GM12878 (cell line): ENCODE measurements at regions not wholly inside any gene's neighbourhood (a gene's known extent, or its start where the extent isn't known, plus 50 kb on each side); places are given as distances from the start of the nearest gene placed in this dataset.

Experiments used
- ATAC-seq: fragments of 200-7000 bp; cut with Tn5 transposase; 3 replicates; pipeline ENCODE4 v1.9.1; 2020; ENCODE audit warnings: mild to moderate bottlenecking, moderate library complexity
- BruUV-seq: library from RNA; stranded (reverse); fragments of 400-500 nt; replicated peaks from 2 replicates; lab custom pipeline; 2021; lab: Mats Ljungman, UMichigan
- CTCF ChIA-PET: fragments of 300-600 bp; sonication (Branson Sonifier 250); formaldehyde crosslinking; extraction: SDS; loops from one replicate; lab custom pipeline; 2021; ENCODE audit warnings: inconsistent platforms; lab: Yijun Ruan, JAX
- POLR2A ChIA-PET: fragments of 350-600 bp; formaldehyde crosslinking; extraction: SDS; loops from one replicate; lab custom pipeline; 2021; ENCODE audit warnings: inconsistent platforms; lab: Charles Lee
- RAD21 ChIA-PET: fragments of 300-600 bp; sonication (Branson Sonifier 250); formaldehyde crosslinking; loops from one replicate; lab custom pipeline; 2023; ENCODE audit warnings: antibody characterized with exemption; ENCODE audit not compliant: unreplicated experiment; lab: Charles Lee
- SMC1A ChIA-PET: fragments of 300-600 bp; sonication (Branson Sonifier 250); formaldehyde crosslinking; loops from one replicate; lab custom pipeline; 2023; ENCODE audit not compliant: unreplicated experiment, uncharacterized antibody; lab: Charles Lee
- DNase-seq: peaks from one replicate; pipeline ENCODE4 v3.0.0-alpha.2; 2011; ENCODE audit warnings: low read depth, low spot score
- FAIRE-seq: peaks from 3 replicates; lab custom pipeline; 2011; peaks lifted over from hg19 to GRCh38; lab: Jason Lieb, UNC
- H2AFZ ChIP-seq: 2 replicates; pipeline ENCODE4 v1.6.0; 2011; ENCODE audit warnings: low read depth, low read length, control low read depth; ENCODE audit not compliant: control insufficient read depth
- H3K27ac ChIP-seq: 2 replicates; pipeline ENCODE4 v1.5.1; 2011; ENCODE audit warnings: control low read depth; ENCODE audit not compliant: control insufficient read depth, insufficient read depth
- H3K27me3 ChIP-seq, 2 experiments: replicated peaks in 1 of 2; 2 replicates each; pipeline versions ENCODE4 v1.6.0 to v1.6.1; 2011; ENCODE audit warnings: low read length in 1 of 2; ENCODE audit not compliant: control insufficient read depth in 2 of 2, insufficient read depth in 2 of 2
- H3K36me3 ChIP-seq, 2 experiments: 2 replicates each; pipeline ENCODE4 v1.5.1; 2011; ENCODE audit warnings: low read length in 1 of 2; ENCODE audit not compliant: control insufficient read depth in 2 of 2, insufficient read depth in 2 of 2
- H3K4me1 ChIP-seq: 2 replicates; pipeline ENCODE4 v1.6.1; 2011; ENCODE audit warnings: mild to moderate bottlenecking, low read length, moderate library complexity, mixed read lengths; ENCODE audit not compliant: control insufficient read depth, insufficient read depth
- H3K4me2 ChIP-seq: 2 replicates; pipeline ENCODE4 v1.6.0; 2011; ENCODE audit warnings: control low read depth; ENCODE audit not compliant: control insufficient read depth, insufficient read depth
- H3K4me3 ChIP-seq: fragments of 200-600 bp; sonication (generic); 2 replicates; pipeline ENCODE4 v1.5.1; 2016
- H3K79me2 ChIP-seq: 2 replicates; pipeline ENCODE4 v1.6.0; 2011; ENCODE audit warnings: low read length; ENCODE audit not compliant: control insufficient read depth, insufficient read depth
- H3K9ac ChIP-seq: 2 replicates; pipeline ENCODE4 v1.8.0; 2011; ENCODE audit warnings: low read length, control low read depth, mixed read lengths; ENCODE audit not compliant: control insufficient read depth, insufficient read depth
- H3K9me3 ChIP-seq: replicated peaks from 3 replicates; pipeline ENCODE4 v1.5.1; 2011; ENCODE audit warnings: mild to moderate bottlenecking, low read length; ENCODE audit not compliant: control insufficient read depth, insufficient read depth
- H4K20me1 ChIP-seq: 2 replicates; pipeline ENCODE4 v1.6.0; 2011; ENCODE audit not compliant: control insufficient read depth, insufficient read depth
- BRCA1 ChIP-seq: IDR thresholded peaks from 2 replicates; pipeline ENCODE4 v1.6.1; 2011; ENCODE audit warnings: low read depth, low read length, improper control_type of control experiment
- CHD1 ChIP-seq: IDR thresholded peaks from 2 replicates; pipeline ENCODE4 v1.6.1; 2012; ENCODE audit warnings: low read depth, low read length, improper control_type of control experiment
- HSF1 ChIP-seq: fragments of 150-350 bp; IDR thresholded peaks from 2 replicates; pipeline ENCODE4 v1.6.1; 2014; ENCODE audit warnings: mild to moderate bottlenecking, low read depth, low read length
- LARP7 ChIP-seq: fragments of 450-650 bp; IDR thresholded peaks from 2 replicates; pipeline ENCODE4 v1.6.1; 2017; ENCODE audit warnings: mild to moderate bottlenecking
- NFXL1 ChIP-seq: fragments of 450-650 bp; IDR thresholded peaks from 2 replicates; pipeline ENCODE4 v1.6.1; 2017; ENCODE audit warnings: antibody characterized with exemption, mild to moderate bottlenecking, borderline replicate concordance
- PAX5 ChIP-seq: IDR thresholded peaks from 2 replicates; pipeline ENCODE4 v1.6.1; 2011; ENCODE audit warnings: low read depth, low read length, borderline replicate concordance
- POLR2A ChIP-seq: IDR thresholded peaks from 2 replicates; pipeline ENCODE4 v1.6.1; 2011; ENCODE audit warnings: low read depth, mild to moderate bottlenecking, low read length
- SREBF1 ChIP-seq: IDR thresholded peaks from 2 replicates; pipeline ENCODE4 v1.6.1; 2012; ENCODE audit warnings: mild to moderate bottlenecking, low read length
- SRF ChIP-seq, 2 experiments: IDR thresholded peaks; 2 replicates each; pipeline ENCODE4 v1.6.1; 2011; ENCODE audit warnings: low read depth in 2 of 2, low read length in 2 of 2, mild to moderate bottlenecking in 1 of 2, moderate library complexity in 1 of 2
- YY1 ChIP-seq: IDR thresholded peaks from 2 replicates; pipeline ENCODE4 v1.6.1; 2011; ENCODE audit warnings: low read depth, mild to moderate bottlenecking, low read length
- ZNF384 ChIP-seq: IDR thresholded peaks from 2 replicates; pipeline ENCODE4 v1.6.1; 2012; ENCODE audit warnings: low read depth, mild to moderate bottlenecking, low read length, improper control_type of control experiment, borderline replicate concordance
- WGBS: methylation state at CpG from one replicate; pipeline ENCODE4 v1.1.6; 2016; ENCODE audit warnings: low lambda C conversion rate; ENCODE audit not compliant: insufficient replicate concordance, insufficient coverage; ENCODE audit errors: missing lambda C conversion rate; 5-methylcytosine and 5-hydroxymethylcytosine counted together
- in situ Hi-C: fragments of 300-500 bp; cut with MboI; formaldehyde crosslinking; loops from 9 replicates; pipeline ENCODE4 v1.14.3; 2018; ENCODE audit warnings: mixed read lengths
- intact Hi-C: fragments of 100-400 bp; cut with micrococcal nuclease; formaldehyde crosslinking; loops from one replicate; pipeline ENCODE4 v1.14.2; 2022; ENCODE audit not compliant: unreplicated experiment
- TF ChIP-seq, protein P1 (sequence below): IDR thresholded peaks from 2 replicates; pipeline ENCODE4 v1.6.1; 2011; ENCODE audit warnings: low read depth, mild to moderate bottlenecking, low read length, moderate library complexity, borderline replicate concordance; ENCODE audit errors: extremely low read depth

GRCh38 chr13:111492341-111492950, 172.0 kb downstream of the TEX29 start (continued):
- TF ChIP-seq SREBF1, result no peak
- no peak for TF ChIP-seq LARP7
- no peak for TF ChIP-seq HSF1
- TF ChIP-seq, protein P1, sequence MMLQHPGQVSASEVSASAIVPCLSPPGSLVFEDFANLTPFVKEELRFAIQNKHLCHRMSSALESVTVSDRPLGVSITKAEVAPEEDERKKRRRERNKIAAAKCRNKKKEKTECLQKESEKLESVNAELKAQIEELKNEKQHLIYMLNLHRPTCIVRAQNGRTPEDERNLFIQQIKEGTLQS, result no peak

DNA sequence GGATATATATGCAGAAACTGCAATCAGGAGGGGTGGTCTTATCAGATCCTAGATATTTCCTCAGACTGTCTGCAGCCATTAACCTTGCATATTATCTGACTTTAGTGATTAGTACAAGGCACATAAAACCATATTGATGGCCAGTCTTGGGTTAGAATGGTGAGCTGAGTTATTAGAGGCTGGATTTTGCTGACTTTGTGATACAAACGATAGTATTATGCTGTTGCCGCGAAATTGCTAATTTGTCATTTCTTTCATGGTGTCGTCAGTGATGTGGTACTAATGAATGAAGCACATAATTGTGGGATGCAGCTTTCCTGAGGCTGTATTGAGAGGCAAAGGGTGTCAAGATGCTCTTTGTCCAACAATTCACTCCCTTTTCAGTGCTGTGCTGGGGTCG, 172.5 kb downstream of the TEX29 start:
- no peaks in the 10 kb centered on the region for H4K20me1 ChIP-seq
- H3K9ac ChIP-seq, result no peak overlapping the region
- CTCF ChIA-PET, result interaction anchor here (0.7 kb wide), 1 partner anchor 1526 kb away, joined by 3 read pairs; no protein-coding TSS in a partner anchor
- no peak overlapping the region for H2AFZ ChIP-seq
- SMC1A ChIA-PET, result no interaction called here
- no peaks in the 10 kb centered on the region for H3K9me3 ChIP-seq
- TF ChIP-seq SRF (IDR thresholded peaks at IDR 0.05; ENCODE audit: low read depth in 2 of 2, low read length in 2 of 2) (no peak), PAX5 (no peak), SREBF1 (no peak), POLR2A (no peak), NFXL1 (no peak), ZNF384 (no peak), BRCA1 (no peak), CHD1 (no peak), HSF1 (no peak), YY1 (no peak)
- ATAC-seq, result no peak
- FAIRE-seq, result no peak
- BruUV-seq, result no TSS peak
- POLR2A ChIA-PET, result no interaction called here
- H3K4me2 ChIP-seq, result no peak overlapping the region
- no peak for DNase-seq
- H3K79me2 ChIP-seq, result no peaks in the 10 kb centered on the region
- intact Hi-C loops (no loop called here), in situ Hi-C loops (no loop called here)
- H3K4me3 ChIP-seq, result no peak overlapping the region
- WGBS, result 53% methylated on average over 5 of the region's 5 CpGs
- H3K27me3 ChIP-seq, result no peaks in the 10 kb centered on the region
- RAD21 ChIA-PET, result no interaction called here
- no peak overlapping the region for H3K27ac ChIP-seq
- no peaks in the 10 kb centered on the region for H3K36me3 ChIP-seq
- H3K4me1 ChIP-seq, result no peaks in the 10 kb centered on the region
